ENCODE measurements at regions not wholly inside any gene's neighbourhood (a gene's known extent, or its start where the extent isn't known, plus 50 kb on each side); places are given as distances from the start of the nearest gene placed in this dataset.
"Not testable (repeated sequence)": the region's sequence is repeated elsewhere in the genome, so short reads cannot be mapped to it uniquely, and the experiment has no call there.

DNA sequence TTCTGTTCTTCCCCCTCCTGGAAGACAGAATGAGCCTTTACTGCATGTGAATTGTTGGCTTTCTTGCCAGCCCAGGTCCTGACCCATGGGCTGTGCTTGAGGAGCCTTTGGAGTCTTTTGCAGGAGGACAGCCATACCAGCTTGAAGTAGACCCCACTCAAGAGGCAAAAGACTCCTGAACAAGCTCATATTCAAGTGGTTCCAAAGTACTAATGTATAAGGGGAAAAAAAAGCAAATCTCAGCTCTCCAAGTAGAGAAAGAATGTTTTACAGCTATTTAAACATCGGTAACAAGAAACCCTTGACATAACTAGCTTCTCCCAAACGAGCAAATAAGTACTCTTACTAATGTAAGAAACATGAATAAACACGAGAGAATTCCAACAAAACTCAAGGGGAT is 174.9 kb upstream of the MXRA5 start:
- ATAC-seq (ENCODE audit: low read depth) (no peak), DNase-seq (ENCODE audit: low spot score) (no peak)
- TF ChIP-seq, protein P1, sequence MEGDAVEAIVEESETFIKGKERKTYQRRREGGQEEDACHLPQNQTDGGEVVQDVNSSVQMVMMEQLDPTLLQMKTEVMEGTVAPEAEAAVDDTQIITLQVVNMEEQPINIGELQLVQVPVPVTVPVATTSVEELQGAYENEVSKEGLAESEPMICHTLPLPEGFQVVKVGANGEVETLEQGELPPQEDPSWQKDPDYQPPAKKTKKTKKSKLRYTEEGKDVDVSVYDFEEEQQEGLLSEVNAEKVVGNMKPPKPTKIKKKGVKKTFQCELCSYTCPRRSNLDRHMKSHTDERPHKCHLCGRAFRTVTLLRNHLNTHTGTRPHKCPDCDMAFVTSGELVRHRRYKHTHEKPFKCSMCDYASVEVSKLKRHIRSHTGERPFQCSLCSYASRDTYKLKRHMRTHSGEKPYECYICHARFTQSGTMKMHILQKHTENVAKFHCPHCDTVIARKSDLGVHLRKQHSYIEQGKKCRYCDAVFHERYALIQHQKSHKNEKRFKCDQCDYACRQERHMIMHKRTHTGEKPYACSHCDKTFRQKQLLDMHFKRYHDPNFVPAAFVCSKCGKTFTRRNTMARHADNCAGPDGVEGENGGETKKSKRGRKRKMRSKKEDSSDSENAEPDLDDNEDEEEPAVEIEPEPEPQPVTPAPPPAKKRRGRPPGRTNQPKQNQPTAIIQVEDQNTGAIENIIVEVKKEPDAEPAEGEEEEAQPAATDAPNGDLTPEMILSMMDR (IDR thresholded peaks at IDR 0.05; ENCODE audit: poor library complexity, severe bottlenecking), result no peak
- no peaks in the 10 kb centered on the region for H3K36me3 ChIP-seq (ENCODE audit: low read depth)
- H3K9me3 ChIP-seq (ENCODE audit: severe bottlenecking), result no peaks in the 10 kb centered on the region
- no peak overlapping the region for H3K27ac ChIP-seq (ENCODE audit: poor library complexity, severe bottlenecking)
- H3K4me1 ChIP-seq (ENCODE audit: insufficient read depth, poor library complexity, severe bottlenecking), result no peaks in the 10 kb centered on the region
- no peaks in the 10 kb centered on the region for H3K27me3 ChIP-seq (ENCODE audit: insufficient read depth, poor library complexity, severe bottlenecking)
- no peak overlapping the region for H3K4me3 ChIP-seq (ENCODE audit: severe bottlenecking)

DNA sequence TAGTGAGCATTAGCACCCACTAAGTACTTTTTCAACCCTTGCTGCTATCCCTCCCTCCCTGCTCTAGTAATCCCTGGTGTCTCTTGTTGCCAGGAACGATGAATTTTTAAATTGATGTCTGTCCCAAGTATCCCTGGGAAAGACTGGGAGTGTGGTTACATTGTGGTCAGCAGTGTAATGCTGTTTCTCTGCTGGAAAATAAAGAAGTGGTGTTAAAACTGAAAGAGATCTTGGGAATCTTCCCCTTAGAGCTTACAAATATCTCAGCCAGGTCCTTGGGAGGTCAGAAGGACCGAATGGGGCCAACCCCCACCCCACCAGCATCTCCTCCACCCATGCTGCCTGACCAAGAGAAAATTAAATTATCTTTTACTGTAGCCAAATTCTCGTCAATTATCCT is 174.5 kb upstream of the MXRA5 start:
- Histone ChIP-seq H3K27ac (ENCODE audit: poor library complexity, severe bottlenecking) (no peak overlapping the region), H3K4me3 (ENCODE audit: severe bottlenecking) (no peak overlapping the region), H3K36me3 (ENCODE audit: low read depth) (no peaks in the 10 kb centered on the region), H3K9me3 (ENCODE audit: severe bottlenecking) (no peaks in the 10 kb centered on the region), H3K4me1 (ENCODE audit: insufficient read depth, poor library complexity, severe bottlenecking) (no peaks in the 10 kb centered on the region), H3K27me3 (ENCODE audit: insufficient read depth, poor library complexity, severe bottlenecking) (no peaks in the 10 kb centered on the region)
- DNase-seq (ENCODE audit: low spot score), result no peak
- TF ChIP-seq, protein P1 (IDR thresholded peaks at IDR 0.05; ENCODE audit: poor library complexity, severe bottlenecking), result no peak
- no peak for ATAC-seq (ENCODE audit: low read depth)

GRCh38 chrX:3520458-3520857 is 174.0 kb upstream of the MXRA5 start:
- H3K9me3 ChIP-seq (ENCODE audit: severe bottlenecking), result no peaks in the 10 kb centered on the region
- no peak overlapping the region for H3K4me3 ChIP-seq (ENCODE audit: severe bottlenecking)
- no peak overlapping the region for H3K27ac ChIP-seq (ENCODE audit: poor library complexity, severe bottlenecking)
- no peak for DNase-seq (ENCODE audit: low spot score)
- no peaks in the 10 kb centered on the region for H3K4me1 ChIP-seq (ENCODE audit: insufficient read depth, poor library complexity, severe bottlenecking)
- H3K36me3 ChIP-seq (ENCODE audit: low read depth), result no peaks in the 10 kb centered on the region
- ATAC-seq (ENCODE audit: low read depth), result no peak
- TF ChIP-seq, protein P1 (IDR thresholded peaks at IDR 0.05; ENCODE audit: poor library complexity, severe bottlenecking), result no peak
- no peaks in the 10 kb centered on the region for H3K27me3 ChIP-seq (ENCODE audit: insufficient read depth, poor library complexity, severe bottlenecking)

DNA sequence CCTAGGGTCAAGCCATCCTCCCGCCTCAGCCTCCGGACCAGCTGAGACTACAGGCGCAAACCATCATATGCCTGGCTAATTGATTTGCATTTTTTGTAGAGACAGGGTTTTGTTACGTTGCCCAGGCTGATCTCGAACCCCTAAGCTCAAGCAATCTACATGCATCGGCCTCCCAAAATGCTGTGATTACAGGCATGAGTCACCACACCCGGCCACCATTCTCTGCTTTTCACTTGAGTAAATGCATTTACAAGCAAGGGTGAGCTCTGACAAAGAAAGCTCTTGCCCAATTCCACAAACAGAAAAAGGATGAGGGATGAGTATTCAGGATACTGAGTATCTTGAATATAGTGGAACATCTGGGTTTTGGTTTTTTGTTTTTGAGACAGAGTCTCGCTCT is 172.9 kb upstream of the MXRA5 start:
- ATAC-seq (ENCODE audit: low read depth), result peak; percentile 15; the same call in 2 of the 3 replicates
- H3K4me3 ChIP-seq (ENCODE audit: severe bottlenecking); H3K27ac ChIP-seq (ENCODE audit: poor library complexity, severe bottlenecking); H3K9me3 ChIP-seq (ENCODE audit: severe bottlenecking); DNase-seq (ENCODE audit: low spot score); H3K27me3 ChIP-seq (ENCODE audit: insufficient read depth, poor library complexity, severe bottlenecking); H3K4me1 ChIP-seq (ENCODE audit: insufficient read depth, poor library complexity, severe bottlenecking); H3K36me3 ChIP-seq (ENCODE audit: low read depth): not testable (repeated sequence)

DNA sequence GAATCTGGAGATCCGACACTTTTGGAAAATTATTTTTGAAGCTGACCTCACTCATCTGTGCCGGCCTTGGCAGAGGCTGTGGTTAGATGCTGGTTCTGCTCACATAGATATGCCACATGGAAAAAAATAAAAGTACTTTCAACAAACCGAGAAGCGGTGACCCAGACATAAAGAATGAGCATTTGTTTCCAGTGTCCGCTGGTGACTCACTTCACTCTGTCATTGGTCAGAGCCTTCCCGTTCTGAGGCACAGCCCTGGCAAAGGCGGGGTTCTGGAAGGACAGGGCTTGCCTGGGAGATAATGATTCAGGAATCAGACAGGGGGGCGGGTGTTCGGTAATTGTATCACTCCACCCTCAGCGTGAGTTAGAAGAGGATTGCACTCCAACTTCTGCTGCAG is 172.4 kb upstream of the MXRA5 start:
- no peaks in the 10 kb centered on the region for H3K27me3 ChIP-seq (ENCODE audit: insufficient read depth, poor library complexity, severe bottlenecking)
- no peaks in the 10 kb centered on the region for H3K36me3 ChIP-seq (ENCODE audit: low read depth)
- H3K4me1 ChIP-seq (ENCODE audit: insufficient read depth, poor library complexity, severe bottlenecking), result peaks cover 4% of the 10 kb centered on the region
- H3K4me3 ChIP-seq (ENCODE audit: severe bottlenecking), result no peak overlapping the region
- TF ChIP-seq, protein P1 (IDR thresholded peaks at IDR 0.05; ENCODE audit: poor library complexity, severe bottlenecking), result no peak
- DNase-seq (ENCODE audit: low spot score) (peak; percentile 77), ATAC-seq (ENCODE audit: low read depth) (peak; percentile 98)
- H3K9me3 ChIP-seq (ENCODE audit: severe bottlenecking), result no peaks in the 10 kb centered on the region
- no peak overlapping the region for H3K27ac ChIP-seq (ENCODE audit: poor library complexity, severe bottlenecking)
